H1 (cell line): ENCODE measurements at regions not wholly inside any gene's neighbourhood (a gene's known extent, or its start where the extent isn't known, plus 50 kb on each side); places are given as distances from the start of the nearest gene placed in this dataset.

ENCODE experiments used
- CTCF ChIA-PET: fragments of 300-600 bp; sonication (Branson Sonifier 250); formaldehyde crosslinking; loops from one replicate; lab custom pipeline; 2021; ENCODE audit not compliant: partially characterized antibody; lab: Charles Lee
- POLR2A ChIA-PET: fragments of 300-600 bp; sonication (Branson Sonifier 250); formaldehyde crosslinking; loops from one replicate; lab custom pipeline; 2021; ENCODE audit warnings: inconsistent platforms; ENCODE audit not compliant: partially characterized antibody; lab: Charles Lee
- DNase-seq, 2 experiments: peaks; one replicate each; pipeline versions ENCODE4 v3.0.0 to v3.0.0-alpha.2; 2010 to 2022; ENCODE audit warnings: low spot score in 2 of 2, low read depth in 1 of 2, mixed read lengths in 1 of 2
- FAIRE-seq: peaks from 2 replicates; lab custom pipeline; 2011; peaks lifted over from hg19 to GRCh38; lab: Jason Lieb, UNC
- H2AFZ ChIP-seq: 2 replicates; pipeline ENCODE4 v1.8.1; 2012; ENCODE audit warnings: low read length, inconsistent platforms
- H2AK5ac ChIP-seq: 2 replicates; pipeline ENCODE4 v1.6.1; 2013; ENCODE audit warnings: low read depth, low read length
- H2BK120ac ChIP-seq: replicated peaks from 2 replicates; pipeline ENCODE3; 2013; ENCODE audit warnings: low read depth, low read length, inconsistent platforms
- H2BK12ac ChIP-seq: 2 replicates; pipeline ENCODE4 v1.6.1; 2013; ENCODE audit warnings: low read depth, low read length
- H2BK15ac ChIP-seq: 2 replicates; pipeline ENCODE4 v1.6.1; 2013; ENCODE audit warnings: low read length
- H2BK20ac ChIP-seq: 2 replicates; pipeline ENCODE4 v1.6.1; 2013; ENCODE audit warnings: low read length
- H2BK5ac ChIP-seq: 2 replicates; pipeline ENCODE4 v1.6.1; 2013; ENCODE audit warnings: low read depth, low read length
- H3K14ac ChIP-seq: 2 replicates; pipeline ENCODE4 v1.6.1; 2013; ENCODE audit warnings: inconsistent platforms; ENCODE audit not compliant: insufficient read length
- H3K18ac ChIP-seq: 2 replicates; pipeline ENCODE4 v1.6.1; 2013; ENCODE audit warnings: low read length; ENCODE audit errors: extremely low read depth
- H3K23ac ChIP-seq: 2 replicates; pipeline ENCODE4 v1.6.1; 2013; ENCODE audit warnings: inconsistent platforms; ENCODE audit not compliant: insufficient read length
- H3K23me2 ChIP-seq: 2 replicates; pipeline ENCODE4 v1.6.1; 2013; ENCODE audit warnings: low read depth, low read length
- H3K27ac ChIP-seq: 2 replicates; pipeline ENCODE4 v1.6.1; 2011; ENCODE audit warnings: low read depth, low read length, inconsistent platforms
- H3K27me3 ChIP-seq, 4 experiments: replicated peaks in 1 of 4; 1 replicate in 1 of 4; 2 replicates in 3 of 4; pipeline versions ENCODE4 v1.6.1 to v1.8.1; 2011 to 2013; ENCODE audit warnings: low read length in 3 of 4, mild to moderate bottlenecking in 3 of 4, inconsistent platforms in 2 of 4, mixed read lengths in 2 of 4, moderate library complexity in 1 of 4; ENCODE audit not compliant: control insufficient read depth in 3 of 4, insufficient read depth in 3 of 4; ENCODE audit errors: extremely low read depth in 1 of 4
- H3K36me3 ChIP-seq, 4 experiments: 2 replicates each; pipeline versions ENCODE4 v1.6.1 to v1.8.1; 2011 to 2013; ENCODE audit warnings: mild to moderate bottlenecking in 4 of 4, low read length in 3 of 4, moderate library complexity in 2 of 4, control low read depth in 1 of 4, inconsistent platforms in 1 of 4; ENCODE audit not compliant: insufficient read depth in 4 of 4, control insufficient read depth in 2 of 4
- H3K4ac ChIP-seq: replicated peaks from 2 replicates; pipeline ENCODE3; 2013; ENCODE audit warnings: low read length, low read depth, mixed read lengths, inconsistent platforms; ENCODE audit not compliant: insufficient read length
- H3K4me1 ChIP-seq, 4 experiments: replicated peaks in 1 of 4; 1 replicate in 1 of 4; 2 replicates in 3 of 4; pipeline versions ENCODE4 v1.6.1 to v1.8.1; 2011 to 2013; ENCODE audit warnings: low read length in 3 of 4, inconsistent platforms in 2 of 4, mixed read lengths in 1 of 4; ENCODE audit not compliant: insufficient read depth in 4 of 4, control insufficient read depth in 3 of 4
- H3K4me2 ChIP-seq, 2 experiments: 2 replicates each; pipeline versions ENCODE4 v1.6.1 to v1.8.1; 2011 to 2013; ENCODE audit warnings: low read depth in 2 of 2, low read length in 2 of 2, control low read depth in 1 of 2, inconsistent platforms in 1 of 2, mild to moderate bottlenecking in 1 of 2; ENCODE audit not compliant: insufficient read depth in 1 of 2
- H3K4me3 ChIP-seq, 4 experiments: fragments of 200-600, 300-600 bp in 1 of 4; sonication (generic), shearing (Covaris generic), sonication (Bioruptor Twin) in 1 of 4; 2 replicates each; pipeline versions ENCODE4 v1.5.1 to v1.8.1; 2011 to 2016; ENCODE audit warnings: low read length in 4 of 4, low read depth in 3 of 4, control low read depth in 2 of 4, inconsistent platforms in 2 of 4, mild to moderate bottlenecking in 2 of 4, mixed read lengths in 1 of 4, moderate library complexity in 1 of 4; ENCODE audit not compliant: insufficient read depth in 2 of 4; ENCODE audit errors: extremely low read depth in 1 of 4
- H3K56ac ChIP-seq: replicated peaks from 2 replicates; pipeline ENCODE3; 2013; ENCODE audit warnings: low read depth, mild to moderate bottlenecking, mixed read lengths, low read length, inconsistent platforms; ENCODE audit not compliant: insufficient read length
- H3K79me1 ChIP-seq: 2 replicates; pipeline ENCODE4 v1.6.1; 2013; ENCODE audit warnings: low read depth, low read length, control low read depth
- H3K79me2 ChIP-seq, 2 experiments: 2 replicates each; pipeline versions ENCODE4 v1.6.1 to v1.8.1; 2012 to 2013; ENCODE audit warnings: low read length in 2 of 2, mild to moderate bottlenecking in 2 of 2, inconsistent platforms in 1 of 2; ENCODE audit not compliant: insufficient read depth in 2 of 2, control insufficient read depth in 1 of 2
- H3K9ac ChIP-seq, 4 experiments: replicated peaks in 1 of 4; 1 replicate in 1 of 4; 2 replicates in 3 of 4; pipeline versions ENCODE4 v1.6.1 to v1.8.1; 2011 to 2013; ENCODE audit warnings: low read depth in 3 of 4, low read length in 3 of 4, control low read depth in 2 of 4, mild to moderate bottlenecking in 2 of 4, moderate library complexity in 2 of 4, inconsistent platforms in 1 of 4; ENCODE audit errors: extremely low read depth in 1 of 4
- H3K9me3 ChIP-seq, 2 experiments: 2 replicates each; pipeline versions ENCODE4 v1.6.1 to v1.8.1; 2012 to 2013; ENCODE audit warnings: mild to moderate bottlenecking in 2 of 2, moderate library complexity in 2 of 2, control low read depth in 1 of 2, inconsistent platforms in 1 of 2, low read depth in 1 of 2, low read length in 1 of 2, mixed read lengths in 1 of 2; ENCODE audit not compliant: insufficient read depth in 2 of 2
- H4K20me1 ChIP-seq, 2 experiments: replicated peaks in 1 of 2; 2 replicates each; pipeline versions ENCODE3 to v1.8.1; 2011 to 2013; ENCODE audit warnings: inconsistent platforms in 2 of 2, low read length in 2 of 2, mild to moderate bottlenecking in 1 of 2; ENCODE audit not compliant: insufficient read depth in 2 of 2, control insufficient read depth in 1 of 2
- H4K5ac ChIP-seq: 2 replicates; pipeline ENCODE4 v1.6.1; 2013; ENCODE audit warnings: low read length, low read depth, mixed read lengths, inconsistent platforms; ENCODE audit not compliant: insufficient read length
- H4K8ac ChIP-seq: 2 replicates; pipeline ENCODE4 v1.8.0; 2013; ENCODE audit warnings: mild to moderate bottlenecking, moderate library complexity, low read length, inconsistent platforms; ENCODE audit not compliant: insufficient read depth; ENCODE audit errors: extremely low read depth
- H4K91ac ChIP-seq: replicated peaks from 2 replicates; pipeline ENCODE3; 2013; ENCODE audit warnings: low read length, mixed read lengths, inconsistent platforms; ENCODE audit not compliant: insufficient read length
- CEBPB ChIP-seq: IDR thresholded peaks from 2 replicates; pipeline ENCODE4 v1.6.1; 2012; ENCODE audit warnings: low read depth, low read length
- SRF ChIP-seq: IDR thresholded peaks from 2 replicates; pipeline ENCODE4 v1.6.1; 2011; ENCODE audit warnings: mild to moderate bottlenecking, low read depth, low read length, moderate library complexity
- TEAD4 ChIP-seq: IDR thresholded peaks from 2 replicates; pipeline ENCODE4 v1.6.1; 2012; ENCODE audit warnings: low read depth, low read length, inconsistent platforms, mixed read lengths
- WGBS, 2 experiments: shearing (Covaris generic) in 1 of 2; methylation state at CpG; one replicate each; pipeline versions ENCODE4 v1.1.6 to v1.1.7; 2013 to 2015; ENCODE audit warnings: low lambda C conversion rate in 2 of 2, mixed read lengths in 2 of 2, inconsistent platforms in 1 of 2, low coverage in 1 of 2, missing lambda C conversion rate in 1 of 2; ENCODE audit not compliant: insufficient replicate concordance in 2 of 2, insufficient coverage in 1 of 2, insufficient read length in 1 of 2; ENCODE audit errors: extremely low coverage in 1 of 2, missing lambda C conversion rate in 1 of 2; 5-methylcytosine and 5-hydroxymethylcytosine counted together
- TF ChIP-seq, protein P1 (sequence below): IDR thresholded peaks from 2 replicates; pipeline ENCODE4 v1.6.1; 2011; ENCODE audit warnings: low read length, improper control_type of control experiment

- 94% methylated on average over 3 of the region's 3 CpGs; no CpG with 5 or more reads in 1 of the 2 experiments for WGBS, 2 experiments
- TF ChIP-seq CEBPB: no peak
- peak; percentile 54; the same call in 1 of the 2 replicates for TF ChIP-seq TEAD4
- TF ChIP-seq, protein P1, sequence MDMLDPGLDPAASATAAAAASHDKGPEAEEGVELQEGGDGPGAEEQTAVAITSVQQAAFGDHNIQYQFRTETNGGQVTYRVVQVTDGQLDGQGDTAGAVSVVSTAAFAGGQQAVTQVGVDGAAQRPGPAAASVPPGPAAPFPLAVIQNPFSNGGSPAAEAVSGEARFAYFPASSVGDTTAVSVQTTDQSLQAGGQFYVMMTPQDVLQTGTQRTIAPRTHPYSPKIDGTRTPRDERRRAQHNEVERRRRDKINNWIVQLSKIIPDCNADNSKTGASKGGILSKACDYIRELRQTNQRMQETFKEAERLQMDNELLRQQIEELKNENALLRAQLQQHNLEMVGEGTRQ: no peak
- TF ChIP-seq SRF: no peak
Observed at GRCh38 chr7:49644396-49645166, 128.9 kb upstream of the VWC2 start.

More at GRCh38 chr7:49644396-49645166, 128.9 kb upstream of the VWC2 start:
- no peaks in the 10 kb centered on the region for H3K23me2 ChIP-seq
- no peak overlapping the region for H3K14ac ChIP-seq
- no peak overlapping the region for H3K4me2 ChIP-seq
- ChIA-PET CTCF (interaction anchor here (1.1 to 1.6 kb wide), 3 partner anchors 8 to 146 kb away, joined by 3 to 4 read pairs (median 4); no protein-coding TSS in a partner anchor), POLR2A (no interaction called here)
- H3K79me2 ChIP-seq: no peaks in the 10 kb centered on the region
- no peaks in the 10 kb centered on the region for H3K79me1 ChIP-seq
- DNase-seq (no peak), FAIRE-seq (no peak)
- H3K36me3 ChIP-seq: 0 out of 8 replicates have a peak, but pooled peaks cover 0 to under 1% (median 0%) of the 10 kb centered on the region in 4 experiments
- no peak overlapping the region for H2BK20ac ChIP-seq
- H3K27ac ChIP-seq: no peak overlapping the region
- H4K20me1 ChIP-seq: no peaks in the 10 kb centered on the region
- H3K9me3 ChIP-seq: peaks cover 3 to 13% of the 10 kb centered on the region in 2 experiments; a peak in 3 of 4 replicates
- no peak overlapping the region for H4K5ac ChIP-seq
- H3K4me3 ChIP-seq: no peak overlapping the region
- no peak overlapping the region for H3K23ac ChIP-seq
- no peak overlapping the region for H3K4ac ChIP-seq
- peaks cover 0 to 11% (median 4%) of the 10 kb centered on the region in 4 experiments; a peak in 2 of 7 replicates for H3K4me1 ChIP-seq
- H2BK15ac ChIP-seq: no peak overlapping the region
- no peak overlapping the region for H4K8ac ChIP-seq
- no peak overlapping the region for H3K18ac ChIP-seq
- peak overlapping the region; percentile 77 for H2AFZ ChIP-seq
- H2BK5ac ChIP-seq: no peak overlapping the region
- H3K27me3 ChIP-seq: no peaks in the 10 kb centered on the region
- H2AK5ac ChIP-seq: no peak overlapping the region
- no peak overlapping the region for H3K56ac ChIP-seq
- no peak overlapping the region for H2BK120ac ChIP-seq
- H2BK12ac ChIP-seq: no peak overlapping the region
- H4K91ac ChIP-seq: no peak overlapping the region
- no peak overlapping the region for H3K9ac ChIP-seq
